Activated T-cell treated with anti-CD3 and anti-CD28 coated beads for 1 hour (primary cell): ENCODE measurements at regions not wholly inside any gene's neighbourhood (a gene's known extent, or its start where the extent isn't known, plus 50 kb on each side); places are given as distances from the start of the nearest gene placed in this dataset.
A peak's percentile ranks its signal among the peaks of the same experiment; 100 is the strongest.
"Not testable (repeated sequence)": the region's sequence is repeated elsewhere in the genome, so short reads cannot be mapped to it uniquely, and the experiment has no call there.

Experiments used
- DNase-seq: peaks from one replicate; pipeline ENCODE4 v3.0.0-alpha.2; 2020; ENCODE audit warnings: low read depth

DNA sequence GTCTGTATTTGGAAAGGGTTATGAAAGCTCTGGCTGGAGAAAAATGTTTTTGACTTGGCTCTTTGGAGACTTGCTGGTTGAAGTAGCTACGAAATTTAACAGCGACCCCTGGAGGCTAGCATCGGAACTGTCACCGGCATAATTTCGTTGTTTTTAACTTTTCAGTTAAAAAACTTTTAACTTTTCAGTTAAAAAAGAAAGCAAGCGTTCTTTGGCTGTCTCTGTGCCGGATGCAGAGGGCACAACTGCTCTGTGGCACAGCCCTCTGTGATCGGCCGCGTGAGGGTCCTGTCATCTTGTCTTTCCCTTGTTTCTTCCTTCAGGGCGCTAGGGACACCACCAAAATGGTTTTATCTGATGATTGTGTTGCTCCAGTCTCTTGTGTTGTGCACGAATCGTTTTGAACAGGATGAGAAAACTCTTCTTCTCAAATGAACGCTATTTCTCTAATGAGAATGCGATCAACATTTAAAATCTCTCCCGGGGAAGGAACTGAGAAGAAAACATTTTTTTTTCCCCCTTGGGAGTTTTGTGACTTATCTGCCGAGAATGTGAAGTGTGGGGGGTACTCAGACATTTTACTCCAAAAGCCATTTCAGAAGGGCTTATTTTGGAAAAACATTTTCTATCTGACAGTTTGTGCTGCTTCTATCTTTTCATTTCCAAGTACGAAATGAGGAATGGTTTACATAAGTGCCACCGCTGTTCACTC lies 57.1 kb downstream of the ADCYAP1 start:
- peak; percentile 31 for DNase-seq

DNA sequence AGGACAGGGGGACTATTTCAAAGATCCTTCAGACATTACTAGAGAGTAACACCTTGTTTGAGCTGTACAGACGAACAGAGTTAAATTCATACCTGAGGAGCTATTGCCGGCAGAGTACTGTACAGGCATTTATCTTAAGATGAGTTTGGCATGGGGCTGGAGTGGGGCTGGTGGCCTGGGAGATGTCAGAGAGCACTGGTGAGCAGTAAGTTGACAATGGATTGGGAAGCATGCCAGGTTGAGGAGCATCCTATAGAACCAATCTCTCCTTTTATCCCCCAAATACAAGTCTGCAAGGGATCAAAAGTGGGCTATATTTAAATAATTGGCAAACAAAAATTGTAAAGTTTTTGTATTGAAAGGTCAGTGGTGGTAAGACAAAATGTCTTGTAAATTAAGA lies 58.6 kb downstream of the ADCYAP1 start:
- DNase-seq = no peak

DNA sequence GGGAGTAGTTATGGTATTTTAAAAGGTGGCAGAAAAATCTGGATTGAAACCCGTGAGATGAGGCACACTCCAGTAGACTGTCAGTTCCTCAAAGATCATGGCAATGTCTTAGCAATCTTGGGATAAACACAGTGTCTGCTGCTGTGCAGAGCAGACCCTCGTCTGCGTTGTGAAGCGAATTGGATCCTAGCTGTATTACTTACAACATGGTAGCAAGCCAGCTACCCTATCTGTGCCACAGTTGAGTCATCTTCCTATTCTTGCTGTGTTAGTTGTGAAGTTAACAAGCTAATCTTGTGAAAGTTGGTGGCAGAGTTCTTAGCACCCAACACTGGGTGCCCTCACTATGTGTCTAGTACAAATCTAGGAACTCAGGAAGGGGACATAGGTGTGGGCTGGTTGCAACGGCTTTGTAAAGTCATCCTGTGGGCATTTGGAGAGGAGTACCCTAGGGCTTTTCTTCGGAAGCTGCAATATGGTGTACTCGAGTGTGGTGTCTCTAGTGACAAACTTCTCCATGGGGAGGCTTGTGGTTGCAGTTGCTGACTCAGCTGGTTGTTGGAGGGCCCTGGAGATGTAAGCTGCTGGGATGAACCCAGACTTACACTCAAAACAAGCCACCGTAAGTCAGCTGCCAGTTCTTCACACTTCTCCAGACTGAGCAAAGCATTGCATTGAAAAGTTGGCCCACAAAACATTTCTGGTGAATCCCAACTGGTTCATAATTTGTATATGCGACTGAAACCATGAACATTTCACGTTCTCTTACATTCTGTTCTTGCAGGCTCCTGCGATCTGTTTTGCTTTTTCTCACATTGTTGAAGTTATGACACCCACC lies 61.5 kb downstream of the ADCYAP1 start:
- DNase-seq = no peak

DNA sequence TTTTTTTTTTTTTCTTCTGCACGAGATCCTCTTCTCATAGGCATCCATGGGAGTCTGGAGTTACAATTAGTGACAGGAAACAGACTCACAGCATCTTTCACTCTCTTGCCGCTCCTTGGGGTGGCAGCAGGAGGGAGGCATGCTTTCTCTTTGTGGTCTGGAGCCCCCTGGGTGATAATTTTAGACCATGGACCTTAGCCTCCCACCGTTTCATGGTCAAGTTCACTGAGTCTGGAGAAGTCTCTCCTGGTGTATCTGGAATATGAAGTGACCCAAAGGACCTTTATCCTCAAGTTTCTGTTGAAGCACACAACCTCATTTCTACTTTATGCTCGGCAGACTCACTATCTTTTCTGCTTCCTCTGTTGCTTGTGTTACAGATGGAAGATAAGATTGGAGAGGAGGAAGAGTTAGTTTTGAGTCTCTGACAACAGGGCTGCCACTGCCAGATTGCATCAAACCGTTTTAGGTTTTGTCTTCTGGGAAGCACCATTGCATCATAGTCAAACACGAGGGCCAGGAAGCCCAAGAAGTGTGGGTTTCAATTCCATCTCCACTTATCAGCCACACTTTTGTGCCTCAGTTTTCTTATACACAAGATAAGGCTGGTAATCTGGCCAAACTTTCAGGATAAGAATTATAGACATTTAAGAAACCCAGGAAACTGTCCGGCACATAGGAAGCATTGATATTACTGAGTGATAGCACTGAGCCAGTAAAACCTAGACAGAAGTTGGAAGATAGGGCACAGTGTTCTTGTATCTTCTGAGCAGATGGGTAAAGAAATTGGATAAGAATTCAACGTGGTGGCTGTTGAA lies 62.3 kb downstream of the ADCYAP1 start:
- DNase-seq = no peak

DNA sequence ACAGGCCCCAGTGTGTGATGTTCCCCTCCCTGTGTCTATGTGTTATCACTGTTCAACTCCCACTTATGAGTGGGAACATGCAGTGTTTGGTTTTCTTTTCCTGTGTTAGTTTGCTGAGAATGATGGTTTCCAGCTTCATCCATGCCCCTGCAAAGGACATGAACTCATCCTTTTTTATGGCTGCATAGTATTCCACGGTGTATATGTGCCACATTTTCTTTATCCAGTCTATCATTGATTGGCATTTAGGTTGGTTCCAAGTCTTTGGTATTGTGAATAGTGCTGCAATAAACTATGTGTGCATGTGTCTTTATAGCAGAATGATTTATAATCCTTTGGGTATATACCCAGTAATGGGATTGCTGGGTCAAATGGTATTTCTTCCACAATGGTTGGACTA lies 64.2 kb downstream of the ADCYAP1 start:
- DNase-seq = not testable (repeated sequence)

DNA sequence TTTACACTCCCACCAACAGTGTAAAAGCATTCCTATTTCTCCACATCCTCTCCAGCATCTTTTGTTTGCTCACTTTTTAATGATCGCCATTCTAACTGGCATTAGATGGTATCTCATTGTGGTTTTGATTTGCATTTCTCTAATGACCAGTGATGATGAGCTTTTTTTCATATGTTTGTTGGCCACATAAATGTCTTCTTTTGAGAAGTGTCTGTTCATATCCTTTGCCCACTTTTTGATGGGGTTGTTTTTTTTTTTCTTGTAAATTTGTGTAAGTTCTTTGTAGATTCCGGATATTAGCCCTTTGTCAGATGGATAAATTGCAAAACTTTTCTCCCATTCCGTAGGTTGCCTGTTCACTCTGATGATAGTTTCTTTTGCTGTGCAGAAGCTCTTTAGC lies 64.6 kb downstream of the ADCYAP1 start:
- DNase-seq = not testable (repeated sequence)

DNA sequence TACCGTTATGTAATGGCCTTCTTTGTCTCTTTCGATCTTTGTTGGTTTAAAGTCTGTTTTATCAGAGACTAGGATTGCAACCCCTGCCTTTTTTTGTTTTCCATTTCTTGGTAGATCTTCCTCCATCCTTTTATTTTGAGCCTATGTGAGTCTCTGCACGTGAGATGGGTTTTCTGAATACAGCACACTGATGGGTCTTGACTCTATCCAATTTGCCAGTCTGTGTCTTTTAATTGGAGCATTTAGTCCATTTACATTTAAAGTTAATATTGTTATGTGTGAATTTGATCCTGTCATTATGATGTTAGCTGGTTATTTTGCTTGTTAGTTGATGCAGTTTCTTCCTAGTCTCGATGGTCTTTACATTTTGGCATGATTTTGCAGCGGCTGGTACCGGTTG lies 69.9 kb downstream of the ADCYAP1 start:
- DNase-seq = not testable (repeated sequence)

DNA sequence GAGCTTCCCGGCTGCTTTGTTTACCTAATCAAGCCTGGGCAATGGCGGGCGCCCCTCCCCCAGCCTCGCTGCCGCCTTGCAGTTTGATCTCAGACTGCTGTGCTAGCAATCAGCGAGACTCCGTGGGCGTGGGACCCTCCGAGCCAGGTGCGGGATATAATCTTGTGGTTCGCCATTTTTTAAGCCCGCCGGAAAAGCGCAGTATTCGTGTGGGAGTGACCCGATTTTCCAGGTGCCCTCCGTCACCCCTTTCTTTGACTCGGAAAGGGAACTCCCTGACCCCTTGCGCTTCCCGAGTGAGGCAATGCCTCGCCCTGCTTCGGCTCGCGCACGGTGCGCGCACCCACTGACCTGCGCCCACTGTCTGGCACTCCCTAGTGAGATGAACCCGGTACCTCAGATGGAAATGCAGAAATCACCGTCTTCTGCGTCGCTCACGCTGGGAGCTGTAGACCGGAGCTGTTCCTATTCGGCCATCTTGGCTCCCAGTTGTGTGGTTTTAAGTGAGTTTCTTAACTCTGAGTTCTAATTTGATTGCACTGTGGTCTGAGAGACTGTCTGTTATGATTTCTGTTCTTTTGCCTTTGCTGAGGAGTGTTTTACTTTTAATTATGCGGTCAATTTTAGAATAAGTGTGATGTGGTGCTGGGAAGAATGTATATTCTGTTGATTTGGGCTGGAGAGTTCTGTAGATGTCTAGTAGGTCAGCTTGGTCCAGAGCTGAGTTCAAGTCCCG lies 71.9 kb downstream of the ADCYAP1 start:
- not testable (repeated sequence) for DNase-seq

DNA sequence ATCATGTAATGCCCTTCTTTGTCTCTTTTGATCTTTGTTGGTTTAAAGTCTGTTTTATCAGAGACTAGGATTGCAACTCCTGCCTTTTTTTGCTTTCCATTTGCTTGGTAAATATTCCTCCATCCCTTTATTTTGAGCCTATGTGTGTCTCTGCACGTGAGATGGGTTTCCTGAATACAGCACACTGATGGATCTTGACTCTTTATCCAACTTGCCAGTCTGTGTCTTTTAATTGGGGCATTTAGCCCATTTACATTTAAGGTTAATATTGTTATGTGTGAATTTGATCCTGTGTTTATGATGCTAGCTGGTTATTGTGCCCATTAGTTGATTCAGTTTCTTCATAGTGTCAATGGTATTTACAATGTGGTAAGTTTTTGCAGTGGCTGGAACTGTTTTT lies 72.7 kb downstream of the ADCYAP1 start:
- not testable (repeated sequence) for DNase-seq

DNA sequence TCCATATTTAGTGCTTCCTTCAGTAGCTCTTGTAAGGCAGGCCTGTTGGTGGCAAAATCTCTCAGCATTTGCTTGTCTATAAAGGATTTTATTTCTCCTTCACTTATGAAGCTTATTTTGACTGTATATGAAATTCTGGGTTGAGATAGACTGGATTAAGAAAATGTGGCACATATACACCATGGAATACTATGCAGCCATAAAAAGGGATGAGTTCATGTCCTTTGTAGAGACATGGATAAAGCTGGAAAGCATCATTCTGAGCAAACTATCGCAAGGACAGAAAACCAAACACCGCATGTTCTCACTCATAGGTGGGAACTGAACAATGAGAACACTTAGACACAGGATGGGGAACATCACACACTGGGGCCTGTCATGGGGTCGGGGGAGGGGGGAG lies 73.1 kb downstream of the ADCYAP1 start:
- DNase-seq = not testable (repeated sequence)

DNA sequence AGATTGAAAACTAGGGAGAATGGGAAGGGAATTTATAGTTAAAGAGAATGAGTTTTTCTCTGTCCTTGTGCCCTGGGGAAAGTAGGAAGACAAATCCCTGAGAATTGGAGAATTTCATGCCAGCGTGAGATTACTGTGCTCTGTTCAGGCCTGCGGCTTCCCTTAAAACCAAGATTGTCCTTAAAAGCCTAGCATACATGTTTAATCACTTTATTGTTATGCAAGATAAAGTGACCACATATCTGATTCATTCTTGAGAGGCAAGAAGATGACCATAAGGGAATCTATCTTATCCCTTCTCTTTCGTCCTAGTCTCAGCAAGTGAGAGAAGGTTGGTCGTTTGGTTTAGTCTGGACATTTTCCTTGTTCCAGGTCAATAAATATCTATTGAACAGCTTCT lies 75.9 kb downstream of the ADCYAP1 start:
- DNase-seq = no peak

DNA sequence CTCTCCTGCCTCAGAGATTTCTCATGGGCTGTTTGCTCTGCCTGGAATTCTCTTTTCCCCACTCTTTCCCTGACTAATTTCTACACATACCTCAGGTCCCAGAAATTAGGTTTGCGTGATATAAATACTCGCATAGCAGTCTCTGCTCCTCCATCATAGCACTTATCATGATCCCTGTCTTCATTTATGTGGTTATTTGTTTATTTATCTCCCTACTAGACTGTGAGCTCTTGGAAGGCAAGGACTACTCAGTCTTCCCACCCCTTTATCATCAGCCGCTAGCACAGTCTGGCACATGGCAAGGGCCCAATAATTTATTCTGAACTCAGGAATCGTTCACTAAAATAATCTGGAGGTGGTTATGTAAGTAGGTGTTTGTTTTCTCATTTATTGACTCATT lies 79.3 kb downstream of the ADCYAP1 start:
- DNase-seq = no peak

DNA sequence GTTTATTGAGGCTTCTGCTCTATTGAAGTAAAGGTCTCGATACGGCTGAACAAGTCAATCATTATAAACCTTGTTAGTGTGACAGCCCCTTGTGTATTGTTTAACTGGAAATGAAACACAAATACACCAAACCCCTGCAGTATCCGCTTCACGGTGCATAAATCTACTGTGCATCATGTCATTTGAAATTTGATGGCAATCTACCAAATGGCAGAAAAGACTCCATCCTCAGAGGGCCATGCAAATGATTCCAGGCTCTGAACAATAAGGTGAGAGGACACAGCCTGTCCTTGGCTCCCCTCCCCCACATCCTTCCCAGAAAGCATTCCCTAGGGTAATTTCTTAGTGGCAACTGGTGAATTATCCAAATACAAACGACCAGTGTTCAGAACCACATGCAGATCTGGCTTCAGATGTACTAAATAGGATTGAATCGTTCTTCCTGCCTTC lies 80.6 kb downstream of the ADCYAP1 start:
- no peak for DNase-seq

DNA sequence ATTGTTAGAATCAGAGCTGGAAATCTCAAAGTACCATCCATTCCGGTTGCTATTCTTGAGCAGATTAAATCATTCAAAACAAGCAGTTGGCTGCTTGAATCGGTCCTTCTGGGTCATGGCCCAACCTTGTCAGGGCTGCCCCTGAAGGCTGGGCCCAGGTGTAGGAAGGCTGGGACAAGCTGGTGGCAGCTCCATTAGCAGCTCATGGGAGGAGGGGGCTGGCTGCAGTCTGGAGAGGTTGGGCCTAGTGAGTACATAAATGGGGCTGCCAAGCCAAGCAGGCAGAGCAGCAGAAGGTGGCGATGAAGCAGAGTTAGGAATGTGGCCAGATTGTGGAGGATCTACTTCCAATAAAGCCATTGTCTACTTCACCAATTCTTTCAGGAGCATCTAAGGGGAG lies 81.4 kb downstream of the ADCYAP1 start:
- no peak for DNase-seq

DNA sequence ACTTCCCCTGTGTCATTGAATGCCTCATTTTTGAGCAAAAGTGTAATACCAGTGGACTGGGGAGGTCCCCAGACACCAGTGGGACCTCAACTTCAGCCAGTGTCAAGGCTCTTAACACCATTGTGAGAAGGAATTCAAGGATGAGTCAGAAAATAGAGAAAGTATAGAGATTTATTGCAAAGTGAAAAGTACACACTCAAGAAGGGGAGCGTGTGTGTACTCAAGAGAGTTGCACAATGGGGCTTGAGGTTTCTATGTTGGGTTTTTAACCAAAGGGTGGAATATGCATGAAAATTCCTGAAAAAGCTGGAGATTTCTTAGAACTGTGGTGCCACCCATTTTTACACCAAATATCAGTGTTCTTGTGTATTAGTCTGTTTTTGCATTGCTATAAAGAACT lies 81.9 kb downstream of the ADCYAP1 start:
- no peak for DNase-seq

DNA sequence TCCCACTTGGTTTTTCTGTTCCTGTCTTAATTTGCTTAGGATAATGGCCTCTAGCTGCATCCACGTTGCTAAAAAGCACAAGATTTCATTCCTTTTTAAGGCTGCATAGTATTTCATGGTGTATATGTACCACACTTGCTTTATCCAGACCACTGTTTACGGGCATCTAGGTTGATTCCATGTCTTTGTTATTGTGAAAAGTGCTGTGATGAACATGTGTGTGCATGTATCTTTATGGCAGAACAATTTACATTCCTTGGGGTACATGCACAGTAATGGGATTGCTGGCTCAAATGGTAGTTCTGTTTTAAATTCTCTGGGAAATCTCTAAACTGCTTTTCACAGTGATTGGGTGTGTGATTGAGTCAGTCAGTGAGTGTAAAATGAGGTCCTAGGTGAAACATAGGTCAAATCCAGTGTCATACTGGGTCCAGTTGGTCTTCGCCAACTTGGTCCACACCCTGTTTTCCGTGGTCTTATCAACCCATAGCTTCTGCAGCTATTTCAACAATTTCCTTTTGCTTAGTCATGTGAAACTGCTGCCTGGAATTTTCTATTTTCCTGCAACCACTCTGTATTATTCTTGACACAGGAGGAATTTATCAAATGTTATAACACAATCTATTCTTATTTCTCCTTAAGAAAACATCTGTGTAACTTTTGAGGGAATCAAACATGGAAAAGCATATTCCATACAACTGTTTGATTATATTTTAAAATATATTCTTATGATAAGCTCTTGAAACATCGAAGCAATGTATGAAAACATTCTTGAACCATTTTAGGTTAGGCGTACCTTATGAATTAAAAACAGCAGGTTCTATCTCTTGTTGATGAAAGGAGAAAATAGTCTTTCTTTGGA lies 82.9 kb downstream of the ADCYAP1 start:
- DNase-seq = no peak

DNA sequence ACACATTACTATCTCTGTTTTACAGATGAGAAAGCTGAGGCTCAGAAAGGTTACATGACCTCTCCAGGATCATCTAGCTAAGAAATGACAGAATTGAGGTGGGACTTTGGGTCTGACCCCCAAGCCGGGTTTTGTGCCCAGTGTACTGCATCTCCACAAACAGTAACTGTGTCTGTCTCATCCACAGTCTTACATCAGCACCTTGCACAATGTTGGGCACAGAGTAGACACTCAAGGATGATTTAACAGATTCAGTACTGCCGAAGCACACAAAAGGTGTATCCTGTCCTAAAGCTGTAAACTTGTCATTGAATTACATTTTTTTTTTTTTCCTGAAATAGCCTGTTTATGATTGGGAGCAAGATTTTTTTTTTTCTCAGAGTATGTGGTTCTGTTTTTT lies 84.8 kb downstream of the ADCYAP1 start:
- no peak for DNase-seq

DNA sequence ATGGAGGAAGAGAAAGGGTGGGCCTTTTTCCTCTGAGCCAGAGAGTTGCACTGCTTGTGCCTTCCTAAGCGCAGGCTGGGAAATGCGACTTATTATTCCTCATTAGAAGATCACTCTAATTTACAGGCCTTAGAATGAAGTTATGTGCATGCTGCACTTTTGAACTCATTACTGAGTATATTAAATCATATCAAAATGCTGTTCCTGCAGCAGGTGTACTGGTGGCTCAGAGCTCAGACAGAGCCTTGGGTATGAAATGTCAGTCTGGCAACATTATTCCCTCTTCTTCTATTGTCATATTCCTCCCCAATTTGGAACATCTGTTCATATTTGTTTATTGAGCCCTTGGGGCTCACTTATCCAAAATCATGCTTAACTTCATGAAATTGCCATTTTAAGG lies 85.5 kb downstream of the ADCYAP1 start:
- no peak for DNase-seq

DNA sequence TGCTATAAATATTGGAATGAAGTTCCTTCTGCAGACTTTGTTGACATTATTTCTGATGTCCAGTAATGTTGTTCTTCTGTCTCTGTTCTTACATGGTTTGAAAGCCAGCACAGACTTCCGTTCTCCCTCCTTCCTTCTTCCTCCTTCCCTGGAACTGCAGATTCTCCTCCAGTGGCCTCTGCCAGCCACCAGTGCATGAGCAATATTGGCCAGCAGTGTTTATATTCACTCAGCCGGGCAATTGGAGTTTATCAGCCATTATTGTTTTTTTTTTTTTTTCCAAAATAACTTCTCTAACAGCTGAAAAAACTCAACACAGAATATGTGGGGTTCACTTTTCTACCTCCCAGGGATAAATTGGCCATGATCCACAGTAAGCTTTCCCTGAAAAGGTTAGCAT lies 86.8 kb downstream of the ADCYAP1 start:
- no peak for DNase-seq

DNA sequence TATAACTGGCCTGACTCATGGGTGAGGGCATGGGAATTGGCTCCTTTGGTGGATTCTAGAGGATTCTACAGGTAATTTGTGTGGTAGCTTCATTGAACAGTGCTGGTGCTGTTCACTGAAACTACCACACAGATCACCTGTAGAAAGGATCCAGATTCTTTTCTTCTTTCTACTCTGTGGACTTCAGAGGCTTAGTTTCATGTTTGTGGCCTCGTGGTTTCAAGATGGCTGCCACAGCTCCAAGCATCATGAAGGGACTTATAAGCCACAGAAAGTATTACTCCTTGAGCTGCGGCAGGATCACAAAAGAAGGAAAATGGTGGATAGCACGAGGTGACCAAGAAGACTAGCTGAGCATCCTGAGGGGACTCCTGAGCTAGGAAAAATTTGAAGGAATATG lies 88.9 kb downstream of the ADCYAP1 start:
- DNase-seq = no peak

DNA sequence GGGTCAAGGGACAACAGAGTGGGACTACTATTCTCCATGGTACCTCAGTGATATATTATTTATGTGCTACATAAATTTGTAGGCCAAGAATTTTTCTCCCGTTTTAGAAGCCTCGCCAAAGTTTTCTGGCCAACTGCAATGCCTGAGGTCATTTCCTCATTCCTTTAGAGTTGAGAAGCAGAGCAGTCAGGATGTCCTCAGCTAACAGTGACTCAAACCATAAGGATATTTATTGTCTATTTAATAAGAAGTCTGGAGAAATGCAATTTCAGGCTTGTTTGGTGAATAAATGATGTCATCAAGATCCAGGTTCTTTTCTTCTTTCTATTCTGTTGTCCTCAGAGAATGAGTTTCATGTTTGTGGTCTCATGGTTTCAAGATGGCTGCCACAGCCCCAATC lies 91.0 kb downstream of the ADCYAP1 start:
- DNase-seq = no peak
